B cell (primary cell): ENCODE measurements at regions not wholly inside any gene's neighbourhood (a gene's known extent, or its start where the extent isn't known, plus 50 kb on each side); places are given as distances from the start of the nearest gene placed in this dataset.

ENCODE experiments used
- ATAC-seq: fragments of 200-7000 bp; cut with Tn5 transposase; one replicate; pipeline ENCODE4 v1.10.0; 2021; ENCODE audit warnings: low read depth, mild to moderate bottlenecking, moderate number of reproducible peaks, moderate library complexity
- CTCF ChIA-PET: fragments of 350-600 bp; sonication (Branson Sonifier 250); formaldehyde crosslinking; loops from one replicate; lab custom pipeline; 2021; ENCODE audit warnings: antibody characterized with exemption, inconsistent platforms; lab: Charles Lee
- POLR2A ChIA-PET: fragments of 350-600 bp; sonication (Branson Sonifier 250); formaldehyde crosslinking; loops from one replicate; lab custom pipeline; 2021; ENCODE audit warnings: antibody characterized with exemption; lab: Charles Lee
- DNase-seq: peaks from one replicate; pipeline ENCODE4 v3.0.0; 2013
- H2AFZ ChIP-seq: 2 replicates; pipeline ENCODE4 v1.6.1; 2012; ENCODE audit warnings: mild to moderate bottlenecking, low read depth, low read length; ENCODE audit not compliant: insufficient read depth, poor library complexity, severe bottlenecking
- H3K27ac ChIP-seq, 2 donors: 1 replicate in 1 of 2; 2 replicates in 1 of 2; pipeline ENCODE4 v1.5.1; 2012 to 2013; ENCODE audit warnings: low read length in 2 of 2, mild to moderate bottlenecking in 2 of 2, moderate library complexity in 1 of 2
- H3K27me3 ChIP-seq, 4 experiments: fragments of 200-600 bp in 1 of 4; sonication (generic) in 1 of 4; replicated peaks in 1 of 4; 1 replicate in 2 of 4; 2 replicates in 2 of 4; pipeline versions ENCODE4 v1.6.1 to v1.7.0; 2013 to 2016; ENCODE audit warnings: low read length in 3 of 4, mild to moderate bottlenecking in 2 of 4, mixed read lengths in 1 of 4, moderate library complexity in 1 of 4; ENCODE audit not compliant: insufficient read depth in 4 of 4, control insufficient read depth in 3 of 4; ENCODE audit errors: control extremely low read depth in 1 of 4
- H3K36me3 ChIP-seq, 2 experiments: replicated peaks in 1 of 2; 1 replicate in 1 of 2; 2 replicates in 1 of 2; pipeline versions ENCODE4 v1.6.1 to v1.7.1; 2013; ENCODE audit warnings: low read length in 1 of 2; ENCODE audit not compliant: insufficient read depth in 2 of 2, control insufficient read depth in 1 of 2; ENCODE audit errors: control extremely low read depth in 1 of 2, extremely low read depth in 1 of 2
- H3K4me1 ChIP-seq, 2 donors: fragments of 200-600 bp in 1 of 2; sonication (generic) in 1 of 2; 1 replicate in 1 of 2; 2 replicates in 1 of 2; pipeline versions ENCODE4 v1.5.1 to v1.6.1; 2013 to 2017; ENCODE audit warnings: low read length in 2 of 2; ENCODE audit not compliant: control insufficient read depth in 2 of 2, insufficient read depth in 2 of 2
- H3K4me2 ChIP-seq: replicated peaks from 2 replicates; pipeline ENCODE3; 2012; ENCODE audit warnings: mild to moderate bottlenecking, low read depth, low read length; ENCODE audit not compliant: poor library complexity, severe bottlenecking
- H3K4me3 ChIP-seq, 5 experiments: fragments of 200-600 bp in 1 of 5; sonication (generic) in 1 of 5; 1 replicate in 3 of 5; 2 replicates in 2 of 5; pipeline versions ENCODE4 v1.5.1 to v1.7.0; 2011 to 2016; ENCODE audit warnings: low read length in 4 of 5, mild to moderate bottlenecking in 4 of 5, low read depth in 2 of 5, control low read depth in 1 of 5, moderate library complexity in 1 of 5; ENCODE audit not compliant: insufficient read depth in 1 of 5; ENCODE audit errors: control extremely low read depth in 1 of 5, extremely low read depth in 1 of 5
- H3K79me2 ChIP-seq: fragments of 200-600 bp; sonication (generic); one replicate; pipeline ENCODE4 v1.6.0; 2016; ENCODE audit warnings: low read length; ENCODE audit not compliant: control insufficient read depth, insufficient read depth
- H3K9ac ChIP-seq: fragments of 200-600 bp; sonication (generic); 2 replicates; pipeline ENCODE4 v1.6.1; 2017; ENCODE audit warnings: mild to moderate bottlenecking, low read length, moderate library complexity
- H3K9me3 ChIP-seq, 3 donors: one replicate each; pipeline versions ENCODE4 v1.6.1 to v1.7.1; 2013; ENCODE audit warnings: low read length in 2 of 3; ENCODE audit not compliant: control insufficient read depth in 2 of 3, insufficient read depth in 1 of 3; ENCODE audit errors: control extremely low read depth in 1 of 3
- H4K20me1 ChIP-seq: 2 replicates; pipeline ENCODE4 v1.6.0; 2012; ENCODE audit warnings: mild to moderate bottlenecking, low read length; ENCODE audit not compliant: insufficient read depth, control insufficient read depth, poor library complexity, severe bottlenecking
- H3K27ac Mint-ChIP-seq: one replicate; pipeline ENCODE4 v1.8.0; 2021; ENCODE audit warnings: mixed read lengths
- H3K27me3 Mint-ChIP-seq: one replicate; pipeline ENCODE4 v1.8.0; 2021; ENCODE audit warnings: mixed read lengths
- H3K4me1 Mint-ChIP-seq: one replicate; pipeline ENCODE4 v1.8.0; 2021; ENCODE audit warnings: mixed read lengths
- H3K4me3 Mint-ChIP-seq: one replicate; pipeline ENCODE4 v1.8.0; 2021; ENCODE audit warnings: mixed read lengths
- H3K9me3 Mint-ChIP-seq: one replicate; pipeline ENCODE4 v1.8.0; 2022; ENCODE audit warnings: mixed read lengths; ENCODE audit not compliant: insufficient read depth
- EZH2 ChIP-seq: IDR thresholded peaks from 2 replicates; pipeline ENCODE4 v1.6.1; 2012; ENCODE audit warnings: borderline replicate concordance, low read depth, mild to moderate bottlenecking, moderate library complexity, low read length; ENCODE audit not compliant: insufficient read depth, poor library complexity, severe bottlenecking
- WGBS: methylation state at CpG from one replicate; pipeline ENCODE4 v1.1.5; 2013; ENCODE audit warnings: missing lambda C conversion rate; ENCODE audit not compliant: insufficient coverage; 5-methylcytosine and 5-hydroxymethylcytosine counted together
- intact Hi-C: fragments of 100-400 bp; cut with micrococcal nuclease; formaldehyde crosslinking; loops from one replicate; pipeline ENCODE4 v1.10.0; 2022
- TF ChIP-seq, protein P1 (sequence below): fragments of 200-600 bp; IDR thresholded peaks from one replicate; pipeline ENCODE4 v1.8.0; 2022; ENCODE audit warnings: antibody characterized with exemption, mild to moderate bottlenecking

GRCh38 chr4:155010376-155010775 lies 198.1 kb upstream of the NPY2R start:
- Mint-ChIP-seq H3K9me3 (peaks cover 2% of the 10 kb centered on the region), H3K4me1 (no peaks in the 10 kb centered on the region), H3K4me3 (no peak overlapping the region), H3K27me3 (no peaks in the 10 kb centered on the region), H3K27ac (no peak overlapping the region)
- no peaks in the 10 kb centered on the region for H3K4me1 ChIP-seq
- H3K4me2 ChIP-seq, result no peak overlapping the region
- H3K36me3 ChIP-seq, result no peaks in the 10 kb centered on the region
- ChIA-PET CTCF (interaction anchor here (1.1 to 1.5 kb wide), 2 partner anchors 16 to 26 kb away, joined by 3 to 4 read pairs; no protein-coding TSS in a partner anchor), POLR2A (no interaction called here)
- H3K4me3 ChIP-seq, result no peak overlapping the region
- H3K27me3 ChIP-seq, result no peaks in the 10 kb centered on the region
- no peaks in the 10 kb centered on the region for H3K9me3 ChIP-seq
- no peak overlapping the region for H3K27ac ChIP-seq
- ATAC-seq (no peak), DNase-seq (no peak)
- intact Hi-C loops, result no loop called here
- H3K79me2 ChIP-seq, result no peaks in the 10 kb centered on the region
- no peak overlapping the region for H3K9ac ChIP-seq
- WGBS, result 87% methylated on average over 7 of the region's 7 CpGs
- TF ChIP-seq EZH2, result no peak
- TF ChIP-seq, protein P1, sequence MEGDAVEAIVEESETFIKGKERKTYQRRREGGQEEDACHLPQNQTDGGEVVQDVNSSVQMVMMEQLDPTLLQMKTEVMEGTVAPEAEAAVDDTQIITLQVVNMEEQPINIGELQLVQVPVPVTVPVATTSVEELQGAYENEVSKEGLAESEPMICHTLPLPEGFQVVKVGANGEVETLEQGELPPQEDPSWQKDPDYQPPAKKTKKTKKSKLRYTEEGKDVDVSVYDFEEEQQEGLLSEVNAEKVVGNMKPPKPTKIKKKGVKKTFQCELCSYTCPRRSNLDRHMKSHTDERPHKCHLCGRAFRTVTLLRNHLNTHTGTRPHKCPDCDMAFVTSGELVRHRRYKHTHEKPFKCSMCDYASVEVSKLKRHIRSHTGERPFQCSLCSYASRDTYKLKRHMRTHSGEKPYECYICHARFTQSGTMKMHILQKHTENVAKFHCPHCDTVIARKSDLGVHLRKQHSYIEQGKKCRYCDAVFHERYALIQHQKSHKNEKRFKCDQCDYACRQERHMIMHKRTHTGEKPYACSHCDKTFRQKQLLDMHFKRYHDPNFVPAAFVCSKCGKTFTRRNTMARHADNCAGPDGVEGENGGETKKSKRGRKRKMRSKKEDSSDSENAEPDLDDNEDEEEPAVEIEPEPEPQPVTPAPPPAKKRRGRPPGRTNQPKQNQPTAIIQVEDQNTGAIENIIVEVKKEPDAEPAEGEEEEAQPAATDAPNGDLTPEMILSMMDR, result no peak
- H2AFZ ChIP-seq, result no peak overlapping the region
- H4K20me1 ChIP-seq, result no peaks in the 10 kb centered on the region

GRCh38 chr4:155011163-155011780 lies 197.2 kb upstream of the NPY2R start:
- no peaks in the 10 kb centered on the region for H3K79me2 ChIP-seq
- no peaks in the 10 kb centered on the region for H3K9me3 ChIP-seq
- H4K20me1 ChIP-seq, result no peaks in the 10 kb centered on the region
- H2AFZ ChIP-seq, result no peak overlapping the region
- Mint-ChIP-seq H3K4me3 (no peak overlapping the region), H3K27me3 (no peaks in the 10 kb centered on the region), H3K9me3 (peaks cover 2% of the 10 kb centered on the region), H3K4me1 (no peaks in the 10 kb centered on the region), H3K27ac (no peak overlapping the region)
- WGBS, result no CpG with 5 or more reads among the region's 4 CpGs
- no peak overlapping the region for H3K4me3 ChIP-seq
- no peaks in the 10 kb centered on the region for H3K4me1 ChIP-seq
- ChIA-PET POLR2A (no interaction called here), CTCF (interaction anchor here (1.1 kb wide), 1 partner anchor 27 kb away, joined by 4 read pairs; no protein-coding TSS in a partner anchor)
- no peaks in the 10 kb centered on the region for H3K36me3 ChIP-seq
- no peak for DNase-seq
- TF ChIP-seq, protein P1, result no peak
- TF ChIP-seq EZH2, result no peak
- no peak overlapping the region for H3K9ac ChIP-seq
- no peak overlapping the region for H3K27ac ChIP-seq
- H3K27me3 ChIP-seq, result no peaks in the 10 kb centered on the region
- H3K4me2 ChIP-seq, result no peak overlapping the region
- intact Hi-C loops, result no loop called here
- ATAC-seq, result no peak
